Adipose tissue (tissue), 3 donors: ENCODE measurements at regions not wholly inside any gene's neighbourhood (a gene's known extent, or its start where the extent isn't known, plus 50 kb on each side); places are given as distances from the start of the nearest gene placed in this dataset.
"Not testable (repeated sequence)": the region's sequence is repeated elsewhere in the genome, so short reads cannot be mapped to it uniquely, and the experiment has no call there.

Experiments
- H3K27ac ChIP-seq: one replicate; pipeline ENCODE4 v1.5.1; 2013; ENCODE audit warnings: low read depth, low read length
- WGBS, 3 donors: extraction: QIAGEN DNeasy Blood & Tissue Kit; methylation state at CpG; one replicate each; pipeline ENCODE4 v1.1.7; 2013; 5-methylcytosine and 5-hydroxymethylcytosine counted together
- donor health status: healthy with polysubstance abuse.
- donor health status: Bipolar disorder and iron deficiency.
- donor health status: healthy.

- WGBS, 3 donors = 90 to 96% (median 93%) methylated on average over 3 of the region's 3 CpGs
- H3K27ac ChIP-seq = not testable (repeated sequence)
Observed at GRCh38 chr2:176922545-176922944, 290.0 kb upstream of the HNRNPA3 start.

GRCh38 chr2:176923205-176923604 lies 289.4 kb upstream of the HNRNPA3 start:
- no peak overlapping the region for H3K27ac ChIP-seq
- WGBS, 3 donors = 83 to 93% (median 88%) methylated on average over 4 of the region's 4 CpGs

- WGBS, 3 donors = 70 to 76% (median 74%) methylated on average over 7 of the region's 7 CpGs
- H3K27ac ChIP-seq = no peak overlapping the region
Observed at GRCh38 chr2:176924909-176925534, 287.6 kb upstream of the HNRNPA3 start.

GRCh38 chr2:176926453-176926852 lies 286.1 kb upstream of the HNRNPA3 start:
- 40 to 86% (median 53%) methylated on average over 1 of the region's 1 CpG for WGBS, 3 donors
- H3K27ac ChIP-seq = no peak overlapping the region

- H3K27ac ChIP-seq = not testable (repeated sequence)
Observed at GRCh38 chr2:176929387-176929786, 283.2 kb upstream of the HNRNPA3 start.

GRCh38 chr2:176931588-176932563 lies 280.7 kb upstream of the HNRNPA3 start:
- H3K27ac ChIP-seq = no peak overlapping the region
- 64 to 71% (median 67%) methylated on average over 8 of the region's 8 CpGs for WGBS, 3 donors

More at GRCh38 chr2:176929387-176929786, 283.2 kb upstream of the HNRNPA3 start:
- WGBS, 3 donors = 57 to 88% (median 83%) methylated on average over 2 of the region's 2 CpGs

- no peak overlapping the region for H3K27ac ChIP-seq
- 92 to 97% (median 93%) methylated on average over 5 of the region's 5 CpGs for WGBS, 3 donors
Observed at GRCh38 chr2:176934131-176934530, 278.5 kb upstream of the HNRNPA3 start.

GRCh38 chr2:176934869-176935415 lies 277.7 kb upstream of the HNRNPA3 start:
- 37 to 58% (median 49%) methylated on average over 7 of the region's 7 CpGs for WGBS, 3 donors
- H3K27ac ChIP-seq = no peak overlapping the region

GRCh38 chr2:176935543-176936102 lies 277.0 kb upstream of the HNRNPA3 start:
- H3K27ac ChIP-seq = no peak overlapping the region
- WGBS, 3 donors = 59 to 73% (median 68%) methylated on average over 5 of the region's 5 CpGs

GRCh38 chr2:176936410-176936809 lies 276.2 kb upstream of the HNRNPA3 start:
- no peak overlapping the region for H3K27ac ChIP-seq
- 36 to 63% (median 55%) methylated on average over 3 of the region's 3 CpGs for whole genome bisulfite sequencing, 3 donors

GRCh38 chr2:176944998-176945397 lies 267.6 kb upstream of the HNRNPA3 start:
- H3K27ac ChIP-seq = no peak overlapping the region
- 89 to 95% (median 95%) methylated on average over 3 of the region's 3 CpGs for WGBS, 3 donors

- WGBS, 3 donors = 71 to 81% (median 80%) methylated on average over 1 of the region's 1 CpG
- H3K27ac ChIP-seq = no peak overlapping the region
Observed at GRCh38 chr2:176947754-176948153, 264.8 kb upstream of the HNRNPA3 start.

GRCh38 chr2:176951218-176951617 lies 261.4 kb upstream of the HNRNPA3 start:
- H3K27ac ChIP-seq = not testable (repeated sequence)
- 80 to 95% (median 92%) methylated on average over 3 of the region's 3 CpGs for WGBS, 3 donors

GRCh38 chr2:176956791-176957190 lies 255.8 kb upstream of the HNRNPA3 start:
- no peak overlapping the region for H3K27ac ChIP-seq
- WGBS, 3 donors = 50 to 76% (median 64%) methylated on average over 2 of the region's 2 CpGs

- H3K27ac ChIP-seq = no peak overlapping the region
- 66 to 86% (median 81%) methylated on average over 3 of the region's 3 CpGs for WGBS, 3 donors
Observed at GRCh38 chr2:176959614-176960013, 253.0 kb upstream of the HNRNPA3 start.

- no peak overlapping the region for H3K27ac ChIP-seq
- WGBS, 3 donors = 67 to 85% (median 83%) methylated on average over 2 of the region's 2 CpGs
Observed at GRCh38 chr2:176960061-176960460, 252.5 kb upstream of the HNRNPA3 start.

GRCh38 chr2:176960736-176961520 lies 251.7 kb upstream of the HNRNPA3 start:
- 34 to 51% (median 45%) methylated on average over 7 of the region's 7 CpGs for WGBS, 3 donors
- no peak overlapping the region for H3K27ac ChIP-seq
